ENCODE measurements at regions not wholly inside any gene's neighbourhood (a gene's known extent, or its start where the extent isn't known, plus 50 kb on each side); places are given as distances from the start of the nearest gene placed in this dataset.

DNA sequence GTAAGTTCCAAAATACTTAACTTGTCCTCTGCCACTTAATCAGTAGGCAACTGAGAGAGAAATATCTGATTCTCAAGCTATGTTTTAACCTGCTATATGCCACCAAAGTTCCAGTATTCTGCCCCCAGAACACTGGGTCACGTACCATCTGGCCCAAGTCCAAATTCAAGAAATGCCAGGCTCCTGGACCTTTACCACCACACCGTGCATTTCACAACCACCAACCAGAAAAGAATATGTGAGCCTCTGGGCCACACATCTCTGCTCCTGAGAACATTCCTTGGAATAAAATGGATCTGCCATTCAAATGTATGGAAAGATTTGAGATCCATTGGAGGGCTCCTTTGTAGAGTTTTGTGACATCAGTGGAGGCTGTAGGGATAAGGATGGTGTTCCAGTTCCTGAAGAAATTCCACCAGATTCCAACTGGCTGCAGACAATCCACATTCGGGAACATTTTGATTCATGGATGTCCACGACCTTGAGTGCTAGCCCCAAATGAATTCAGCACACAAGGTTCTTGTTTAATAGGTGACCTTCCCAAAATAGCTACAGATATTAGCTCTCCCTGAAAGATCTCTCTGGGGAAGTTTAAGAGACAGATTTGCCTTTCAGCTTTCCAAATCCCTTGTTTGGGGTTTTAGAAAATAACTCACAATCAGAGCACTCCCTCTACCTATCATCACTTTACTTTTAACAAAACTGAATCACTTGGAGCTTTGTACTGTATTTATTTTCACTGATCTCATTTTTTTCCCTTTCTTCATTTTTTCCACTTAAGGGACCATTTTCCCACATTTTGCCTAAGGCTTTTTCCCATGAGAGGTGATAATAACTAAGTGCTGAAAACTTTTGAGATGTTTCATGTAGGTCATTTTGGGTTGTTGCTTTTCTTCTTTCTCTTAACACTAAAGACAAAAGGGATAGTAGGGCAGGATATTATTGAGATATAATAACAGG lies 128.4 kb upstream of the ZC3H11B start:
- TF ChIP-seq RXRA (IDR thresholded peaks at IDR 0.05; ENCODE audit: borderline replicate concordance, low read depth) (no peak), FOXM1 (IDR thresholded peaks at IDR 0.05; ENCODE audit: low read depth) (no peak), POLR2AphosphoS5 (IDR thresholded peaks at IDR 0.05; ENCODE audit: low read depth, low read length) (no peak), CHD2 (IDR thresholded peaks at IDR 0.05; ENCODE audit: low read length, partially characterized antibody) (no peak), FOXJ3 (CRISPR knock-in tag; IDR thresholded peaks at IDR 0.05) (no peak), YY1 (IDR thresholded peaks at IDR 0.05; ENCODE audit: low read depth) (no peak), EZH2phosphoT487 (IDR thresholded peaks at IDR 0.05; ENCODE audit: borderline replicate concordance, low read depth) (no peak), NRF1 (IDR thresholded peaks at IDR 0.05; ENCODE audit: low read depth, low read length) (no peak), GATA2 (CRISPR knock-in tag; IDR thresholded peaks at IDR 0.05) (no peak)
- TF ChIP-seq, protein P1, sequence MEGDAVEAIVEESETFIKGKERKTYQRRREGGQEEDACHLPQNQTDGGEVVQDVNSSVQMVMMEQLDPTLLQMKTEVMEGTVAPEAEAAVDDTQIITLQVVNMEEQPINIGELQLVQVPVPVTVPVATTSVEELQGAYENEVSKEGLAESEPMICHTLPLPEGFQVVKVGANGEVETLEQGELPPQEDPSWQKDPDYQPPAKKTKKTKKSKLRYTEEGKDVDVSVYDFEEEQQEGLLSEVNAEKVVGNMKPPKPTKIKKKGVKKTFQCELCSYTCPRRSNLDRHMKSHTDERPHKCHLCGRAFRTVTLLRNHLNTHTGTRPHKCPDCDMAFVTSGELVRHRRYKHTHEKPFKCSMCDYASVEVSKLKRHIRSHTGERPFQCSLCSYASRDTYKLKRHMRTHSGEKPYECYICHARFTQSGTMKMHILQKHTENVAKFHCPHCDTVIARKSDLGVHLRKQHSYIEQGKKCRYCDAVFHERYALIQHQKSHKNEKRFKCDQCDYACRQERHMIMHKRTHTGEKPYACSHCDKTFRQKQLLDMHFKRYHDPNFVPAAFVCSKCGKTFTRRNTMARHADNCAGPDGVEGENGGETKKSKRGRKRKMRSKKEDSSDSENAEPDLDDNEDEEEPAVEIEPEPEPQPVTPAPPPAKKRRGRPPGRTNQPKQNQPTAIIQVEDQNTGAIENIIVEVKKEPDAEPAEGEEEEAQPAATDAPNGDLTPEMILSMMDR (IDR thresholded peaks at IDR 0.05): no peak
- TF ChIP-seq, protein P2, sequence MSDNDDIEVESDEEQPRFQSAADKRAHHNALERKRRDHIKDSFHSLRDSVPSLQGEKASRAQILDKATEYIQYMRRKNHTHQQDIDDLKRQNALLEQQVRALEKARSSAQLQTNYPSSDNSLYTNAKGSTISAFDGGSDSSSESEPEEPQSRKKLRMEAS (IDR thresholded peaks at IDR 0.05; ENCODE audit: low read depth): no peak

Data from SK-N-SH (cell line).